ENCODE measurements at regions not wholly inside any gene's neighbourhood (a gene's known extent, or its start where the extent isn't known, plus 50 kb on each side); places are given as distances from the start of the nearest gene placed in this dataset.

- no peak overlapping the region for H3K4me3 ChIP-seq (ENCODE audit: control insufficient read depth in 1 of 7, extremely low read depth in 1 of 7, insufficient read depth in 4 of 7, low read depth in 2 of 7, low read length in 6 of 7)
- CTCF ChIA-PET, result no interaction called here
- peaks cover 0 to 5% (median 0%) of the 10 kb centered on the region in 5 experiments for H3K9me3 ChIP-seq (ENCODE audit: control extremely low read depth in 1 of 5, control insufficient read depth in 4 of 5, insufficient read depth in 2 of 5, low read depth in 1 of 5, low read length in 4 of 5)
- POLR2A ChIA-PET, result no interaction called here
- no peaks in the 10 kb centered on the region for H3K36me3 ChIP-seq (ENCODE audit: control insufficient read depth in 4 of 4, insufficient read depth in 4 of 4, low read length in 3 of 4)
- no peak for DNase-seq
- no peaks in the 10 kb centered on the region for H3K27me3 ChIP-seq (replicated peaks in 2 of 5; ENCODE audit: control insufficient read depth in 4 of 5, insufficient read depth in 5 of 5, low read length in 4 of 5)
- WGBS (ENCODE audit: insufficient coverage), result 100% methylated on average over 1 of the region's 1 CpG
- no peak overlapping the region for H3K27ac ChIP-seq (ENCODE audit: insufficient read depth in 1 of 2, low read depth in 1 of 2, low read length in 2 of 2, poor library complexity in 1 of 2, severe bottlenecking in 2 of 2)
- H3K4me1 ChIP-seq (ENCODE audit: control extremely low read depth in 1 of 4, control insufficient read depth in 4 of 4, insufficient read depth in 4 of 4, low read length in 3 of 4), result no peaks in the 10 kb centered on the region
These were observed 286.1 kb downstream of the LRRIQ3 start for GRCh38 chr1:73911849-73912248.

- WGBS (ENCODE audit: insufficient coverage), result no CpG with 5 or more reads among the region's 1 CpG
- H3K36me3 ChIP-seq (ENCODE audit: control insufficient read depth in 4 of 4, insufficient read depth in 4 of 4, low read length in 3 of 4), result no peaks in the 10 kb centered on the region
- CTCF ChIA-PET, result no interaction called here
- no peaks in the 10 kb centered on the region for H3K4me1 ChIP-seq (ENCODE audit: control extremely low read depth in 1 of 4, control insufficient read depth in 4 of 4, insufficient read depth in 4 of 4, low read length in 3 of 4)
- peaks cover 0 to 5% (median 0%) of the 10 kb centered on the region in 5 experiments for H3K9me3 ChIP-seq (ENCODE audit: control extremely low read depth in 1 of 5, control insufficient read depth in 4 of 5, insufficient read depth in 2 of 5, low read depth in 1 of 5, low read length in 4 of 5)
- no peaks in the 10 kb centered on the region for H3K27me3 ChIP-seq (replicated peaks in 2 of 5; ENCODE audit: control insufficient read depth in 4 of 5, insufficient read depth in 5 of 5, low read length in 4 of 5)
- DNase-seq, result no peak
- H3K27ac ChIP-seq (ENCODE audit: insufficient read depth in 1 of 2, low read depth in 1 of 2, low read length in 2 of 2, poor library complexity in 1 of 2, severe bottlenecking in 2 of 2), result no peak overlapping the region
- POLR2A ChIA-PET, result no interaction called here
- no peak overlapping the region for H3K4me3 ChIP-seq (ENCODE audit: control insufficient read depth in 1 of 7, extremely low read depth in 1 of 7, insufficient read depth in 4 of 7, low read depth in 2 of 7, low read length in 6 of 7)
These were observed 287.5 kb downstream of the LRRIQ3 start for GRCh38 chr1:73910466-73910865.

GRCh38 chr1:73910062-73910461, 287.9 kb downstream of the LRRIQ3 start:
- Histone ChIP-seq H3K27ac (ENCODE audit: insufficient read depth in 1 of 2, low read depth in 1 of 2, low read length in 2 of 2, poor library complexity in 1 of 2, severe bottlenecking in 2 of 2) (no peak overlapping the region), H3K36me3 (ENCODE audit: control insufficient read depth in 4 of 4, insufficient read depth in 4 of 4, low read length in 3 of 4) (no peaks in the 10 kb centered on the region), H3K9me3 (ENCODE audit: control extremely low read depth in 1 of 5, control insufficient read depth in 4 of 5, insufficient read depth in 2 of 5, low read depth in 1 of 5, low read length in 4 of 5) (peaks cover 0 to 5% (median 0%) of the 10 kb centered on the region in 5 experiments), H3K4me3 (ENCODE audit: control insufficient read depth in 1 of 7, extremely low read depth in 1 of 7, insufficient read depth in 4 of 7, low read depth in 2 of 7, low read length in 6 of 7) (no peak overlapping the region), H3K27me3 (replicated peaks in 2 of 5; ENCODE audit: control insufficient read depth in 4 of 5, insufficient read depth in 5 of 5, low read length in 4 of 5) (no peaks in the 10 kb centered on the region), H3K4me1 (ENCODE audit: control extremely low read depth in 1 of 4, control insufficient read depth in 4 of 4, insufficient read depth in 4 of 4, low read length in 3 of 4) (no peaks in the 10 kb centered on the region)
- 80% methylated on average over 1 of the region's 2 CpGs for WGBS (ENCODE audit: insufficient coverage)
- ChIA-PET POLR2A (no interaction called here), CTCF (no interaction called here)
- no peak for DNase-seq

GRCh38 chr1:73909043-73909562, 288.9 kb downstream of the LRRIQ3 start:
- Histone ChIP-seq H3K27me3 (replicated peaks in 2 of 5; ENCODE audit: control insufficient read depth in 4 of 5, insufficient read depth in 5 of 5, low read length in 4 of 5) (no peaks in the 10 kb centered on the region), H3K36me3 (ENCODE audit: control insufficient read depth in 4 of 4, insufficient read depth in 4 of 4, low read length in 3 of 4) (no peaks in the 10 kb centered on the region), H3K9me3 (ENCODE audit: control extremely low read depth in 1 of 5, control insufficient read depth in 4 of 5, insufficient read depth in 2 of 5, low read depth in 1 of 5, low read length in 4 of 5) (peaks cover 0 to 5% (median 0%) of the 10 kb centered on the region in 5 experiments), H3K4me1 (ENCODE audit: control extremely low read depth in 1 of 4, control insufficient read depth in 4 of 4, insufficient read depth in 4 of 4, low read length in 3 of 4) (no peaks in the 10 kb centered on the region), H3K27ac (ENCODE audit: insufficient read depth in 1 of 2, low read depth in 1 of 2, low read length in 2 of 2, poor library complexity in 1 of 2, severe bottlenecking in 2 of 2) (no peak overlapping the region), H3K4me3 (ENCODE audit: control insufficient read depth in 1 of 7, extremely low read depth in 1 of 7, insufficient read depth in 4 of 7, low read depth in 2 of 7, low read length in 6 of 7) (no peak overlapping the region)
- DNase-seq, result no peak
- ChIA-PET CTCF (no interaction called here), POLR2A (no interaction called here)
- no CpG with 5 or more reads among the region's 2 CpGs for WGBS (ENCODE audit: insufficient coverage)

- Histone ChIP-seq H3K36me3 (ENCODE audit: control insufficient read depth in 4 of 4, insufficient read depth in 4 of 4, low read length in 3 of 4) (no peaks in the 10 kb centered on the region), H3K4me3 (ENCODE audit: control insufficient read depth in 1 of 7, extremely low read depth in 1 of 7, insufficient read depth in 4 of 7, low read depth in 2 of 7, low read length in 6 of 7) (no peak overlapping the region), H3K27me3 (replicated peaks in 2 of 5; ENCODE audit: control insufficient read depth in 4 of 5, insufficient read depth in 5 of 5, low read length in 4 of 5) (no peaks in the 10 kb centered on the region), H3K27ac (ENCODE audit: insufficient read depth in 1 of 2, low read depth in 1 of 2, low read length in 2 of 2, poor library complexity in 1 of 2, severe bottlenecking in 2 of 2) (no peak overlapping the region), H3K9me3 (ENCODE audit: control extremely low read depth in 1 of 5, control insufficient read depth in 4 of 5, insufficient read depth in 2 of 5, low read depth in 1 of 5, low read length in 4 of 5) (no peaks in the 10 kb centered on the region), H3K4me1 (ENCODE audit: control extremely low read depth in 1 of 4, control insufficient read depth in 4 of 4, insufficient read depth in 4 of 4, low read length in 3 of 4) (no peaks in the 10 kb centered on the region)
- DNase-seq, result no peak
- POLR2A ChIA-PET, result no interaction called here
- 86% methylated on average over 1 of the region's 1 CpG for WGBS (ENCODE audit: insufficient coverage)
- CTCF ChIA-PET, result no interaction called here
These were observed 290.9 kb downstream of the LRRIQ3 start for GRCh38 chr1:73907051-73907450.

GRCh38 chr1:73903092-73903491, 294.9 kb downstream of the LRRIQ3 start:
- CTCF ChIA-PET, result interaction anchor here (1.0 kb wide), 1 partner anchor 13 kb away, joined by 3 read pairs; no protein-coding TSS in a partner anchor
- DNase-seq, result no peak
- Histone ChIP-seq H3K4me3 (ENCODE audit: control insufficient read depth in 1 of 7, extremely low read depth in 1 of 7, insufficient read depth in 4 of 7, low read depth in 2 of 7, low read length in 6 of 7) (no peak overlapping the region), H3K9me3 (ENCODE audit: control extremely low read depth in 1 of 5, control insufficient read depth in 4 of 5, insufficient read depth in 2 of 5, low read depth in 1 of 5, low read length in 4 of 5) (no peaks in the 10 kb centered on the region), H3K27me3 (replicated peaks in 2 of 5; ENCODE audit: control insufficient read depth in 4 of 5, insufficient read depth in 5 of 5, low read length in 4 of 5) (no peaks in the 10 kb centered on the region), H3K36me3 (ENCODE audit: control insufficient read depth in 4 of 4, insufficient read depth in 4 of 4, low read length in 3 of 4) (no peaks in the 10 kb centered on the region), H3K4me1 (ENCODE audit: control extremely low read depth in 1 of 4, control insufficient read depth in 4 of 4, insufficient read depth in 4 of 4, low read length in 3 of 4) (no peaks in the 10 kb centered on the region), H3K27ac (ENCODE audit: insufficient read depth in 1 of 2, low read depth in 1 of 2, low read length in 2 of 2, poor library complexity in 1 of 2, severe bottlenecking in 2 of 2) (no peak overlapping the region)
- POLR2A ChIA-PET, result no interaction called here
- WGBS (ENCODE audit: insufficient coverage), result no CpG with 5 or more reads among the region's 3 CpGs

GRCh38 chr1:73901738-73902137, 296.2 kb downstream of the LRRIQ3 start:
- Histone ChIP-seq H3K27ac (ENCODE audit: insufficient read depth in 1 of 2, low read depth in 1 of 2, low read length in 2 of 2, poor library complexity in 1 of 2, severe bottlenecking in 2 of 2) (no peak overlapping the region), H3K9me3 (ENCODE audit: control extremely low read depth in 1 of 5, control insufficient read depth in 4 of 5, insufficient read depth in 2 of 5, low read depth in 1 of 5, low read length in 4 of 5) (no peaks in the 10 kb centered on the region), H3K27me3 (replicated peaks in 2 of 5; ENCODE audit: control insufficient read depth in 4 of 5, insufficient read depth in 5 of 5, low read length in 4 of 5) (no peaks in the 10 kb centered on the region), H3K4me1 (ENCODE audit: control extremely low read depth in 1 of 4, control insufficient read depth in 4 of 4, insufficient read depth in 4 of 4, low read length in 3 of 4) (no peaks in the 10 kb centered on the region), H3K4me3 (ENCODE audit: control insufficient read depth in 1 of 7, extremely low read depth in 1 of 7, insufficient read depth in 4 of 7, low read depth in 2 of 7, low read length in 6 of 7) (no peak overlapping the region), H3K36me3 (ENCODE audit: control insufficient read depth in 4 of 4, insufficient read depth in 4 of 4, low read length in 3 of 4) (no peaks in the 10 kb centered on the region)
- ChIA-PET CTCF (interaction anchor here (1.0 kb wide), 1 partner anchor 12 kb away, joined by 3 read pairs; no protein-coding TSS in a partner anchor), POLR2A (no interaction called here)
- no peak for DNase-seq
- whole genome bisulfite sequencing (ENCODE audit: insufficient coverage), result 57% methylated on average over 5 of the region's 5 CpGs
